Activated naive CD4-positive, alpha-beta T cell treated with anti-CD3 and anti-CD28 coated beads, Interleukin-2, amount 50 U/mL, for 72 hours (primary cell): ENCODE measurements at regions not wholly inside any gene's neighbourhood (a gene's known extent, or its start where the extent isn't known, plus 50 kb on each side); places are given as distances from the start of the nearest gene placed in this dataset.

ENCODE experiments used
- ATAC-seq, 2 donors: fragments of 150-1000 bp; cut with Tn5 transposase; 2 replicates each; pipeline ENCODE4 v1.10.0; 2021; ENCODE audit warnings: mild to moderate bottlenecking in 2 of 2, moderate library complexity in 2 of 2
- DNase-seq, 2 donors: peaks; one replicate each; pipeline ENCODE4 v3.0.0; 2021 to 2022; ENCODE audit warnings: low spot score in 2 of 2
- H3K27ac Mint-ChIP-seq, 2 donors: one replicate each; pipeline ENCODE4 v1.8.0; 2022; ENCODE audit warnings: mild to moderate bottlenecking in 2 of 2, mixed read lengths in 2 of 2
- H3K36me3 Mint-ChIP-seq, 2 donors: one replicate each; pipeline ENCODE4 v1.8.0; 2022; ENCODE audit warnings: mixed read lengths in 2 of 2
- H3K9me3 Mint-ChIP-seq, 2 donors: one replicate each; pipeline ENCODE4 v1.8.0; 2022; ENCODE audit warnings: mixed read lengths in 2 of 2

DNA sequence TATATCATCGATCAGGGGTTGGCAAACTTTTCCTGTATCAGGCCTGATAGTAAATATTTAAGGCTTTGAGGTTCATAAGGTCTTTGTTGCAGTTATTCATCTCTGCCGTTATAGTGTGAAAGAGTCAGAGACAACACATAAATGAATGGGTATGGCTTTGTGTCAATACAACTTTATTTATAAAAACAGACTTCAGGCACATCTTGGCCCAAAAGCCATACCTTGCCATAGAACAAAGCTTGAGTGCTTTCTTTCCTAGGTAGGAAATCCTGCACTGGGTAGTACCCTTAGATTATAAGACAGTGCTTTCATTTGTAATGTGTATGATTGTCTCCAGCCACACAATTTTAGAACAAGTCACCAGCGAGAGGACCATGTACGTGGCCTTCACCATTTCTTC, 58.9 kb upstream of the MAGI1 start:
- no peak overlapping the region for H3K27ac Mint-ChIP-seq
- ATAC-seq (no peak), DNase-seq (no peak)
- peaks cover 0 to 11% of the 10 kb centered on the region in 2 donors for H3K9me3 Mint-ChIP-seq
- H3K36me3 Mint-ChIP-seq, result peaks cover 0 to 8% of the 10 kb centered on the region in 2 donors

- ATAC-seq (no peak), DNase-seq (no peak)
- peaks cover 0 to 11% of the 10 kb centered on the region in 2 donors for H3K9me3 Mint-ChIP-seq
These were observed 56.7 kb upstream of the MAGI1 start for GRCh38 chr3:66095295-66096001.

GRCh38 chr3:66093981-66094380, 55.3 kb upstream of the MAGI1 start:
- DNase-seq (no peak), ATAC-seq (no peak)
- Mint-ChIP-seq H3K9me3 (peaks cover 0 to 11% of the 10 kb centered on the region in 2 donors), H3K27ac (no peak overlapping the region), H3K36me3 (peaks cover 0 to 8% of the 10 kb centered on the region in 2 donors)

More at GRCh38 chr3:66095295-66096001, 56.7 kb upstream of the MAGI1 start:
- no peak overlapping the region for H3K27ac Mint-ChIP-seq
- peaks cover 0 to 8% of the 10 kb centered on the region in 2 donors for H3K36me3 Mint-ChIP-seq

GRCh38 chr3:66092175-66092995, 53.7 kb upstream of the MAGI1 start:
- DNase-seq, result no peak
- ATAC-seq, result no peak
- peaks cover 0 to 11% of the 10 kb centered on the region in 2 donors for H3K9me3 Mint-ChIP-seq
- peaks cover 0 to 8% of the 10 kb centered on the region in 2 donors for H3K36me3 Mint-ChIP-seq
- no peak overlapping the region for H3K27ac Mint-ChIP-seq
